Activated B cell treated with CpG ODN at 0.5 μM for 24 hours (primary cell): ENCODE measurements at regions not wholly inside any gene's neighbourhood (a gene's known extent, or its start where the extent isn't known, plus 50 kb on each side); places are given as distances from the start of the nearest gene placed in this dataset.

Experiments used
- ATAC-seq: fragments of 200-7000 bp; cut with Tn5 transposase; one replicate; pipeline ENCODE4 v1.10.0; 2021; ENCODE audit warnings: low read depth, mild to moderate bottlenecking, moderate library complexity
- CTCF ChIA-PET: fragments of 350-600 bp; sonication (Branson Sonifier 250); formaldehyde crosslinking; loops from one replicate; lab custom pipeline; 2021; ENCODE audit warnings: antibody characterized with exemption; lab: Charles Lee
- POLR2A ChIA-PET: fragments of 350-600 bp; sonication (Branson Sonifier 250); formaldehyde crosslinking; loops from one replicate; lab custom pipeline; 2021; ENCODE audit warnings: antibody characterized with exemption; lab: Charles Lee
- DNase-seq: peaks from one replicate; pipeline ENCODE4 v3.0.0; 2022
- H3K27ac Mint-ChIP-seq: one replicate; pipeline ENCODE4 v1.8.0; 2020; ENCODE audit warnings: mixed read lengths
- H3K27me3 Mint-ChIP-seq: one replicate; pipeline ENCODE4 v1.8.0; 2021; ENCODE audit warnings: mixed read lengths
- H3K36me3 Mint-ChIP-seq: one replicate; pipeline ENCODE4 v1.8.0; 2021; ENCODE audit warnings: low read depth, mixed read lengths
- H3K4me1 Mint-ChIP-seq: one replicate; pipeline ENCODE4 v1.8.0; 2021; ENCODE audit warnings: mixed read lengths
- H3K4me3 Mint-ChIP-seq: one replicate; pipeline ENCODE4 v1.8.0; 2020; ENCODE audit warnings: mild to moderate bottlenecking, mixed read lengths
- H3K9me3 Mint-ChIP-seq: one replicate; pipeline ENCODE4 v1.8.0; 2020; ENCODE audit warnings: mixed read lengths
- CTCF ChIP-seq: fragments of 200-600 bp; IDR thresholded peaks from one replicate; pipeline ENCODE4 v1.8.0; 2022; ENCODE audit warnings: antibody characterized with exemption, mild to moderate bottlenecking
- intact Hi-C: fragments of 100-400 bp; cut with micrococcal nuclease; formaldehyde crosslinking; loops from one replicate; pipeline ENCODE4 v1.15.1; 2024

GRCh38 chr14:40113671-40114070 is 681.4 kb upstream of the FBXO33 start:
- intact Hi-C loops: no loop called here
- CTCF ChIA-PET: no interaction called here
- POLR2A ChIA-PET: no interaction called here
- Mint-ChIP-seq H3K27me3 (no peaks in the 10 kb centered on the region), H3K36me3 (no peaks in the 10 kb centered on the region), H3K9me3 (peaks cover 2% of the 10 kb centered on the region), H3K27ac (no peak overlapping the region), H3K4me3 (no peak overlapping the region), H3K4me1 (no peaks in the 10 kb centered on the region)
- TF ChIP-seq CTCF: no peak
- ATAC-seq: no peak
- no peak for DNase-seq

- CTCF ChIA-PET: no interaction called here
- POLR2A ChIA-PET: no interaction called here
- H3K4me3 Mint-ChIP-seq: no peak overlapping the region
- no peaks in the 10 kb centered on the region for H3K36me3 Mint-ChIP-seq
- no peak overlapping the region for H3K27ac Mint-ChIP-seq
- no peaks in the 10 kb centered on the region for H3K27me3 Mint-ChIP-seq
- DNase-seq: no peak
- peaks cover 8% of the 10 kb centered on the region for H3K9me3 Mint-ChIP-seq
- ATAC-seq: no peak
- intact Hi-C loops: no loop called here
- no peak for TF ChIP-seq CTCF
- no peaks in the 10 kb centered on the region for H3K4me1 Mint-ChIP-seq
Observed at GRCh38 chr14:40100544-40101196, 668.4 kb upstream of the FBXO33 start.

- DNase-seq (no peak), ATAC-seq (no peak)
- H3K27me3 Mint-ChIP-seq: no peaks in the 10 kb centered on the region
- POLR2A ChIA-PET: no interaction called here
- CTCF ChIA-PET: no interaction called here
- no peaks in the 10 kb centered on the region for H3K36me3 Mint-ChIP-seq
- no peaks in the 10 kb centered on the region for H3K4me1 Mint-ChIP-seq
- TF ChIP-seq CTCF: no peak
- no peak overlapping the region for H3K4me3 Mint-ChIP-seq
- no peaks in the 10 kb centered on the region for H3K9me3 Mint-ChIP-seq
- intact Hi-C loops: no loop called here
- H3K27ac Mint-ChIP-seq: no peak overlapping the region
Observed at GRCh38 chr14:40099316-40099715, 667.1 kb upstream of the FBXO33 start.

- intact Hi-C loops: no loop called here
- H3K4me1 Mint-ChIP-seq: no peaks in the 10 kb centered on the region
Observed at GRCh38 chr14:40098468-40098867, 666.2 kb upstream of the FBXO33 start.

GRCh38 chr14:40096968-40097367 is 664.7 kb upstream of the FBXO33 start:
- DNase-seq: no peak
- intact Hi-C loops: no loop called here
- no peaks in the 10 kb centered on the region for H3K9me3 Mint-ChIP-seq
- ChIA-PET CTCF (no interaction called here), POLR2A (no interaction called here)
- no peaks in the 10 kb centered on the region for H3K4me1 Mint-ChIP-seq
- ATAC-seq: no peak
- H3K27me3 Mint-ChIP-seq: no peaks in the 10 kb centered on the region
- no peak for TF ChIP-seq CTCF
- no peaks in the 10 kb centered on the region for H3K36me3 Mint-ChIP-seq
- H3K27ac Mint-ChIP-seq: no peak overlapping the region
- H3K4me3 Mint-ChIP-seq: no peak overlapping the region

More at GRCh38 chr14:40098468-40098867, 666.2 kb upstream of the FBXO33 start:
- CTCF ChIA-PET: no interaction called here
- Mint-ChIP-seq H3K27me3 (no peaks in the 10 kb centered on the region), H3K36me3 (no peaks in the 10 kb centered on the region), H3K9me3 (no peaks in the 10 kb centered on the region), H3K4me3 (no peak overlapping the region), H3K27ac (no peak overlapping the region)
- POLR2A ChIA-PET: no interaction called here
- ATAC-seq: no peak
- no peak for DNase-seq
- TF ChIP-seq CTCF: no peak
